Hepatocyte (in vitro differentiated cells): ENCODE measurements at regions not wholly inside any gene's neighbourhood (a gene's known extent, or its start where the extent isn't known, plus 50 kb on each side); places are given as distances from the start of the nearest gene placed in this dataset.

ENCODE experiments used
- DNase-seq: peaks from one replicate; pipeline ENCODE4 v3.0.0-alpha.2; 2016; ENCODE audit warnings: low spot score
- H2AFZ ChIP-seq: fragments of 200-600 bp; sonication (generic); 2 replicates; pipeline ENCODE4 v1.6.0; 2016; ENCODE audit warnings: antibody characterized with exemption, mild to moderate bottlenecking
- H3K27ac ChIP-seq: fragments of 200-600 bp; sonication (generic); 2 replicates; pipeline ENCODE4 v1.5.1; 2016; ENCODE audit warnings: mild to moderate bottlenecking
- H3K27me3 ChIP-seq: fragments of 200-600 bp; sonication (generic); 2 replicates; pipeline ENCODE4 v1.6.1; 2016
- H3K36me3 ChIP-seq: fragments of 200-600 bp; sonication (generic); replicated peaks from 2 replicates; pipeline ENCODE4 v1.5.1; 2016; ENCODE audit warnings: low read depth; ENCODE audit not compliant: insufficient read depth
- H3K4me1 ChIP-seq: fragments of 200-600 bp; sonication (generic); 2 replicates; pipeline ENCODE4 v1.5.1; 2016; ENCODE audit warnings: mild to moderate bottlenecking, moderate library complexity; ENCODE audit not compliant: insufficient read depth
- H3K4me2 ChIP-seq: fragments of 200-600 bp; sonication (generic); 2 replicates; pipeline ENCODE4 v1.6.0; 2016
- H3K4me3 ChIP-seq: fragments of 200-600 bp; sonication (generic); 2 replicates; pipeline ENCODE4 v1.5.1; 2016; ENCODE audit warnings: mild to moderate bottlenecking
- H3K79me2 ChIP-seq: fragments of 200-600 bp; sonication (generic); 2 replicates; pipeline ENCODE4 v1.6.0; 2017; ENCODE audit warnings: mild to moderate bottlenecking
- H3K9me2 ChIP-seq: fragments of 200-600 bp; sonication (generic); replicated peaks from 2 replicates; pipeline ENCODE4 v1.6.0; 2017; ENCODE audit warnings: mild to moderate bottlenecking; ENCODE audit not compliant: insufficient read depth
- H3K9me3 ChIP-seq: fragments of 200-600 bp; sonication (generic); 2 replicates; pipeline ENCODE4 v1.5.1; 2016; ENCODE audit warnings: low read depth, mild to moderate bottlenecking
- H4K20me1 ChIP-seq: fragments of 200-600 bp; sonication (generic); 2 replicates; pipeline ENCODE4 v1.6.0; 2016; ENCODE audit warnings: mild to moderate bottlenecking; ENCODE audit not compliant: insufficient read depth, poor library complexity, severe bottlenecking
- EZH2 ChIP-seq: fragments of 200-600 bp; sonication (generic); IDR thresholded peaks from 2 replicates; pipeline ENCODE4 v1.6.1; 2016; ENCODE audit warnings: antibody characterized with exemption, mild to moderate bottlenecking, borderline replicate concordance
- EZH2phosphoT487 ChIP-seq: fragments of 200-600 bp; sonication (generic); IDR thresholded peaks from one replicate; pipeline ENCODE4 v1.6.1; 2018; ENCODE audit warnings: antibody characterized with exemption, mild to moderate bottlenecking, low read depth, moderate library complexity; ENCODE audit not compliant: unreplicated experiment, severe bottlenecking
- WGBS: methylation state at CpG from one replicate; pipeline ENCODE4 v1.1.6; 2016; ENCODE audit warnings: low lambda C conversion rate; ENCODE audit errors: missing lambda C conversion rate; 5-methylcytosine and 5-hydroxymethylcytosine counted together
- TF ChIP-seq, protein P1 (sequence below): fragments of 200-600 bp; sonication (generic); IDR thresholded peaks from 2 replicates; pipeline ENCODE4 v1.5.1; 2016; ENCODE audit warnings: antibody characterized with exemption, mild to moderate bottlenecking; ENCODE audit not compliant: poor library complexity

DNA sequence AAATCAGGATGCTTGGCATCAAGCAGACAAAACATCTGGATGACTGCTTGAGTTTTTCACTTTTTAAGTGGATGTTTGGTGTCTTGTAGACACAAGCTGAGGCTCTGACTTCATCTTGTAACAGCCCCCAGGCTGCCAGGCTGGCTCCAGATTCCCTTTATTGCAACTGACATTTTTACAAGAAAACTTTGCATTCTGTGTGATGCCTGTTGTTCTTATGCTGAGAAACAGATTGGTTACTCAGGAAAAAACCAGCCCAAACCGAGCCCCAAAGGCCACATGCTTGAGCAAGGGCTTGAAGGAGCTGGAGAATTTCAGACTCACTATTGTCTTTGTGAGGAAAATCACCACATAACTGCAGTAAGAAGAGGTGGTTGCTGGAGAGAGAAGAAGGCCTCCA lies 98.4 kb upstream of the PREP start:
- no peaks in the 10 kb centered on the region for H3K4me1 ChIP-seq
- H3K4me2 ChIP-seq, result no peak overlapping the region
- WGBS, result 35% methylated on average over 1 of the region's 1 CpG
- H3K79me2 ChIP-seq, result no peaks in the 10 kb centered on the region
- H2AFZ ChIP-seq, result no peak overlapping the region
- H4K20me1 ChIP-seq, result no peaks in the 10 kb centered on the region
- no peak for TF ChIP-seq EZH2phosphoT487
- no peak for TF ChIP-seq EZH2
- TF ChIP-seq, protein P1, sequence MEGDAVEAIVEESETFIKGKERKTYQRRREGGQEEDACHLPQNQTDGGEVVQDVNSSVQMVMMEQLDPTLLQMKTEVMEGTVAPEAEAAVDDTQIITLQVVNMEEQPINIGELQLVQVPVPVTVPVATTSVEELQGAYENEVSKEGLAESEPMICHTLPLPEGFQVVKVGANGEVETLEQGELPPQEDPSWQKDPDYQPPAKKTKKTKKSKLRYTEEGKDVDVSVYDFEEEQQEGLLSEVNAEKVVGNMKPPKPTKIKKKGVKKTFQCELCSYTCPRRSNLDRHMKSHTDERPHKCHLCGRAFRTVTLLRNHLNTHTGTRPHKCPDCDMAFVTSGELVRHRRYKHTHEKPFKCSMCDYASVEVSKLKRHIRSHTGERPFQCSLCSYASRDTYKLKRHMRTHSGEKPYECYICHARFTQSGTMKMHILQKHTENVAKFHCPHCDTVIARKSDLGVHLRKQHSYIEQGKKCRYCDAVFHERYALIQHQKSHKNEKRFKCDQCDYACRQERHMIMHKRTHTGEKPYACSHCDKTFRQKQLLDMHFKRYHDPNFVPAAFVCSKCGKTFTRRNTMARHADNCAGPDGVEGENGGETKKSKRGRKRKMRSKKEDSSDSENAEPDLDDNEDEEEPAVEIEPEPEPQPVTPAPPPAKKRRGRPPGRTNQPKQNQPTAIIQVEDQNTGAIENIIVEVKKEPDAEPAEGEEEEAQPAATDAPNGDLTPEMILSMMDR, result no peak
- no peaks in the 10 kb centered on the region for H3K9me2 ChIP-seq
- DNase-seq, result peak; percentile 20
- H3K36me3 ChIP-seq, result no peaks in the 10 kb centered on the region
- no peaks in the 10 kb centered on the region for H3K27me3 ChIP-seq
- peak overlapping the region; percentile 28 for H3K27ac ChIP-seq
- H3K4me3 ChIP-seq, result no peak overlapping the region
- H3K9me3 ChIP-seq, result no peaks in the 10 kb centered on the region

DNA sequence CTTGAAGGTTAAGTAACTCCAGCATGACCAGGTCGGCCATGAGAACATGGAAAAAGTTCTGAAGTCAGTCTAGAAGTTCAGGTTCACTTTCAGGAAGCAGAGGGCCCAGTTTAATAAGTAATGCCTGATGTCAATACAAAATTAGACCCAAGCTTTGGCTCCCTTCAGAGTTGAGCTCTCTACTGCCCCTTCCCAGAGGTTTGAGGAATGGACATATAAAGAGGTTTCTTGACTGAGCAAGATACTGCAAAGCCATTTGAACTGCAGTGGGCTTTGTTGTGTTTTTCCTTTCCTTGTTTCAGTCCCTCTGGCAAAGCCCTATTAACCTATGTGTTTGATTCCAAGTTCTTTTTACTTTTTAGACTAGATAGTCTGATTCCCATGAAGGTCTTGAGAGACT lies 97.8 kb upstream of the PREP start:
- Histone ChIP-seq H3K79me2 (no peaks in the 10 kb centered on the region), H3K4me3 (no peak overlapping the region), H3K4me2 (no peak overlapping the region), H2AFZ (no peak overlapping the region), H3K36me3 (no peaks in the 10 kb centered on the region), H3K27ac (no peak overlapping the region), H3K9me2 (no peaks in the 10 kb centered on the region), H3K27me3 (no peaks in the 10 kb centered on the region), H4K20me1 (no peaks in the 10 kb centered on the region), H3K9me3 (no peaks in the 10 kb centered on the region), H3K4me1 (no peaks in the 10 kb centered on the region)
- no peak for TF ChIP-seq EZH2phosphoT487
- TF ChIP-seq EZH2, result no peak
- TF ChIP-seq, protein P1, result no peak
- no peak for DNase-seq
- WGBS, result 86% methylated on average over 1 of the region's 1 CpG

DNA sequence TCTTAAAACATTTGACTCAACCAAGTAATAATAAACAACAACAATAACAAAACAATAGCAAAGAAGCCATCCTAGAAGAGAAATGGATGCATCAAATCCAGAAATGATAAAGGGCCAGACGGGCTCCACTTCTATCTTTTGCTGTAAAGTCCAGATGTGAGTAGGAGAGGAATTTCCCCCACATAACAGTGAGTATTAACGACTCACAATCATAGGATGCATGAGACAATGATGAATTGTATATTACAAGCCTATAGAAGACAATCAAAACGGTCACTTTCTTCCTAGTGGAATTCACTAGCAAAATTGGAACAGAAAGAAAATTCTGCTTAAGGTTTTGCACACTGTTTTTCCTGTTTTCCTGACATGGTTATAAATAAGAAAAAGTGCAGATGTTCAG lies 97.0 kb upstream of the PREP start:
- H3K36me3 ChIP-seq, result no peaks in the 10 kb centered on the region
- H3K79me2 ChIP-seq, result no peaks in the 10 kb centered on the region
- H3K27ac ChIP-seq, result no peak overlapping the region
- DNase-seq, result no peak
- H3K4me2 ChIP-seq, result no peak overlapping the region
- no peaks in the 10 kb centered on the region for H3K27me3 ChIP-seq
- H3K9me2 ChIP-seq, result no peaks in the 10 kb centered on the region
- no peaks in the 10 kb centered on the region for H3K9me3 ChIP-seq
- H2AFZ ChIP-seq, result no peak overlapping the region
- TF ChIP-seq, protein P1, result no peak
- WGBS, result 73% methylated on average over 3 of the region's 3 CpGs
- no peak overlapping the region for H3K4me3 ChIP-seq
- no peaks in the 10 kb centered on the region for H4K20me1 ChIP-seq
- H3K4me1 ChIP-seq, result no peaks in the 10 kb centered on the region
